Tibial artery (tissue), 4 donors: ENCODE measurements at regions not wholly inside any gene's neighbourhood (a gene's known extent, or its start where the extent isn't known, plus 50 kb on each side); places are given as distances from the start of the nearest gene placed in this dataset.

Experiments
- DNase-seq, 2 donors: peaks; one replicate each; pipeline ENCODE4 v3.0.0-alpha.2; 2019
- H3K27ac ChIP-seq, 2 donors: fragments of 200-600 bp; sonication (generic) in 1 of 2; 1 replicate in 1 of 2; 2 replicates in 1 of 2; pipeline ENCODE4 v1.5.1; 2018 to 2019; ENCODE audit warnings: mild to moderate bottlenecking in 1 of 2
- H3K27me3 ChIP-seq, 2 donors: fragments of 200-600 bp; sonication (generic) in 1 of 2; one replicate each; pipeline versions ENCODE4 v1.5.1 to v1.6.0; 2016 to 2019
- H3K36me3 ChIP-seq, 3 donors: fragments of 200-600 bp; sonication (generic) in 2 of 3; one replicate each; pipeline ENCODE4 v1.5.1; 2016 to 2019; ENCODE audit warnings: mild to moderate bottlenecking in 2 of 3
- H3K4me1 ChIP-seq, 4 donors: fragments of 200-600 bp; sonication (generic) in 2 of 4; 1 replicate in 3 of 4; 2 replicates in 1 of 4; pipeline ENCODE4 v1.5.1; 2016 to 2019
- H3K4me3 ChIP-seq, 2 donors: fragments of 200-600 bp; sonication (generic) in 1 of 2; 1 replicate in 1 of 2; 2 replicates in 1 of 2; pipeline ENCODE4 v1.5.1; 2018 to 2019; ENCODE audit warnings: mild to moderate bottlenecking in 2 of 2
- H3K9me3 ChIP-seq, 3 donors: fragments of 200-600 bp; sonication (generic) in 1 of 3; one replicate each; pipeline ENCODE4 v1.5.1; 2016 to 2019
- intact Hi-C: fragments of 100-400 bp; cut with DNase I; formaldehyde crosslinking; loops from one replicate; pipeline ENCODE4 v1.15.0; 2023; ENCODE audit warnings: low total_unique reads
- TF ChIP-seq, protein P1 (sequence below), 2 experiments: fragments of 200-600 bp in 1 of 2; fragments of 450-650 bp in 1 of 2; IDR thresholded peaks; one replicate each; pipeline ENCODE4 v1.5.1; 2017 to 2019; ENCODE audit warnings: antibody characterized with exemption in 2 of 2, mild to moderate bottlenecking in 1 of 2, moderate library complexity in 1 of 2

DNA sequence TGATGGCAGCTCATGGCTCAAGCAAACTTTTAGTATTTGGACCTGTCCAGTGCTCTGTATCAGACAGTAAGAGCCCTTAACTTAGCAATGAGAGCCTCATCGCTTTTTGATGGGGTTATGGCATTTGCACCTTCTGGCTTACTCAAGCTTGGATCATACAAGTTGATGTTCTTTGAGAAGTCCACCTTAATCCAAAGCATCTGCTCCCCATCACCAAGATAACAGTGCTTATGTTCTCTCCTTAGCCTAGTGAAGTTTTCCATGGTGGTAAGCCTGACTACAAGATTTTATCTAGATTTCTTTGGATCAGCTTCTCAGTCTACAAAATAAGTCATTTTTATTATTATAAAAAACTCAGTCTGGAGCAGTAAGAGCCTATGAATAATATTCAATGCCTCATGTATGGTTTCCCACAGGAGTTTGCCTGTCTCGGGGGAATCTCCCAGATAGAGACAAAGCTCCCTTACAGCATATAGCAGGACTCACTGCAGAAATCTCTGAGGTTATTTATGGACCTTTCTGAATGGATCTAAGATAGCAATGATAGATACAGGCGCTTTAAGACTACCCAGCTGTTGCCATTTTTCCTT lies 472.2 kb upstream of the LINC00305 start:
- Histone ChIP-seq H3K4me1 (no peaks in the 10 kb centered on the region), H3K4me3 (no peak overlapping the region), H3K9me3 (no peaks in the 10 kb centered on the region), H3K36me3 (no peaks in the 10 kb centered on the region), H3K27me3 (no peaks in the 10 kb centered on the region), H3K27ac (no peak overlapping the region)
- intact Hi-C loops, result no loop called here
- TF ChIP-seq, protein P1, sequence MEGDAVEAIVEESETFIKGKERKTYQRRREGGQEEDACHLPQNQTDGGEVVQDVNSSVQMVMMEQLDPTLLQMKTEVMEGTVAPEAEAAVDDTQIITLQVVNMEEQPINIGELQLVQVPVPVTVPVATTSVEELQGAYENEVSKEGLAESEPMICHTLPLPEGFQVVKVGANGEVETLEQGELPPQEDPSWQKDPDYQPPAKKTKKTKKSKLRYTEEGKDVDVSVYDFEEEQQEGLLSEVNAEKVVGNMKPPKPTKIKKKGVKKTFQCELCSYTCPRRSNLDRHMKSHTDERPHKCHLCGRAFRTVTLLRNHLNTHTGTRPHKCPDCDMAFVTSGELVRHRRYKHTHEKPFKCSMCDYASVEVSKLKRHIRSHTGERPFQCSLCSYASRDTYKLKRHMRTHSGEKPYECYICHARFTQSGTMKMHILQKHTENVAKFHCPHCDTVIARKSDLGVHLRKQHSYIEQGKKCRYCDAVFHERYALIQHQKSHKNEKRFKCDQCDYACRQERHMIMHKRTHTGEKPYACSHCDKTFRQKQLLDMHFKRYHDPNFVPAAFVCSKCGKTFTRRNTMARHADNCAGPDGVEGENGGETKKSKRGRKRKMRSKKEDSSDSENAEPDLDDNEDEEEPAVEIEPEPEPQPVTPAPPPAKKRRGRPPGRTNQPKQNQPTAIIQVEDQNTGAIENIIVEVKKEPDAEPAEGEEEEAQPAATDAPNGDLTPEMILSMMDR (IDR thresholded peaks at IDR 0.05), result no peak
- DNase-seq, result no peak

- Histone ChIP-seq H3K27ac (no peak overlapping the region), H3K4me1 (no peaks in the 10 kb centered on the region), H3K4me3 (no peak overlapping the region), H3K36me3 (no peaks in the 10 kb centered on the region), H3K9me3 (no peaks in the 10 kb centered on the region), H3K27me3 (no peaks in the 10 kb centered on the region)
- DNase-seq, result no peak
- TF ChIP-seq, protein P1 (IDR thresholded peaks at IDR 0.05), result no peak
- intact Hi-C loops, result no loop called here
Measured at GRCh38 chr18:64618390-64618789, 469.5 kb upstream of the LINC00305 start.

DNA sequence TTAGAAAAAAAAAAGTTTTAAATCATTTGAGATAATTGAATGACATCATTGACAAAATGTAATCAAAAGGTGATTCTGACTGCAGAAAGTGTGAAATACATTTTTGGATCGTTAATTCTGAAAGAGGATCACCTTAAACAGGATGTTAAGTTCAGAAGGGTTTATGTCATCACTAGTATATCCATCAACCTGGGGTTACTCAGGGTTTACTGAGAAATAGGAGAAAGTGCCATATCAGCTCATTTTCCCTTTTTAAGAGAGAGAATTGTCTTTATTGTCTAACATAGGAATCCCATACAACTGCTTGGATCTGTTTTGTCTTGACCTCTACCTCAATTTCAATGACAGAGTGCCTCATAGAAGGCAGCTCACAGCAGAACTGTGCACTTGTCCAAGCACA lies 466.1 kb upstream of the LINC00305 start:
- H3K4me1 ChIP-seq, result no peaks in the 10 kb centered on the region
- no peak for DNase-seq
- TF ChIP-seq, protein P1 (IDR thresholded peaks at IDR 0.05), result no peak
- H3K36me3 ChIP-seq, result no peaks in the 10 kb centered on the region
- intact Hi-C loops, result no loop called here
- H3K9me3 ChIP-seq, result no peaks in the 10 kb centered on the region
- H3K27me3 ChIP-seq, result no peaks in the 10 kb centered on the region
- no peak overlapping the region for H3K4me3 ChIP-seq
- H3K27ac ChIP-seq, result no peak overlapping the region

- no peak overlapping the region for H3K27ac ChIP-seq
- H3K4me3 ChIP-seq, result no peak overlapping the region
- TF ChIP-seq, protein P1 (IDR thresholded peaks at IDR 0.05), result no peak
- H3K36me3 ChIP-seq, result no peaks in the 10 kb centered on the region
- intact Hi-C loops, result no loop called here
- H3K27me3 ChIP-seq, result no peaks in the 10 kb centered on the region
- no peak for DNase-seq
- H3K4me1 ChIP-seq, result no peaks in the 10 kb centered on the region
- no peaks in the 10 kb centered on the region for H3K9me3 ChIP-seq
Measured at GRCh38 chr18:64614446-64614845, 465.6 kb upstream of the LINC00305 start.

DNA sequence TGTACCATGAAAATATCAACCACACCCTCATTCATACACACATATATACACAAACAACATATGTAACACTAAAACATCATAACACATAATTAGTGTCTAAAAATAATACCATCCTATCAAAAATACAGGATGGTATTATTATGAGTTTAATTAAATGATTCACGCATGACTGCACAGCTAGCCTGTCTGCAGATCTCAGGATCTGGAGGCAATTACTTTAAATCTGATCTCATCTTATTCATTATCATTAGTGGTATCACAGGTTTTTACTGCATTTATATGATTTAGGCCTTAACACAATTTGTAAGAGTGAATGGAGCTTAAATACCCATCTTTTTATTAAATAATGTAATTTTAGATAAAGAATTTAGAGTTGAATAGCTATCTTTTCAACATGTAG lies 443.4 kb upstream of the LINC00305 start:
- Histone ChIP-seq H3K9me3 (no peaks in the 10 kb centered on the region), H3K4me1 (no peaks in the 10 kb centered on the region), H3K4me3 (no peak overlapping the region), H3K27ac (no peak overlapping the region), H3K27me3 (no peaks in the 10 kb centered on the region), H3K36me3 (no peaks in the 10 kb centered on the region)
- intact Hi-C loops, result no loop called here
- no peak for DNase-seq
- TF ChIP-seq, protein P1 (IDR thresholded peaks at IDR 0.05), result no peak

- Histone ChIP-seq H3K4me1 (no peaks in the 10 kb centered on the region), H3K27ac (no peak overlapping the region), H3K36me3 (no peaks in the 10 kb centered on the region), H3K4me3 (no peak overlapping the region), H3K9me3 (no peaks in the 10 kb centered on the region), H3K27me3 (no peaks in the 10 kb centered on the region)
- TF ChIP-seq, protein P1 (IDR thresholded peaks at IDR 0.05), result no peak
- intact Hi-C loops, result no loop called here
- DNase-seq, result no peak
Measured at GRCh38 chr18:64589000-64589399, 440.1 kb upstream of the LINC00305 start.
